Hepatocyte (in vitro differentiated cells): ENCODE measurements at regions not wholly inside any gene's neighbourhood (a gene's known extent, or its start where the extent isn't known, plus 50 kb on each side); places are given as distances from the start of the nearest gene placed in this dataset.

Experiments
- EZH2 ChIP-seq: fragments of 200-600 bp; sonication (generic); IDR thresholded peaks from 2 replicates; pipeline ENCODE4 v1.6.1; 2016; ENCODE audit warnings: antibody characterized with exemption, mild to moderate bottlenecking, borderline replicate concordance
- TF ChIP-seq, protein P1 (sequence below): fragments of 200-600 bp; sonication (generic); IDR thresholded peaks from 2 replicates; pipeline ENCODE4 v1.5.1; 2016; ENCODE audit warnings: antibody characterized with exemption, mild to moderate bottlenecking; ENCODE audit not compliant: poor library complexity

DNA sequence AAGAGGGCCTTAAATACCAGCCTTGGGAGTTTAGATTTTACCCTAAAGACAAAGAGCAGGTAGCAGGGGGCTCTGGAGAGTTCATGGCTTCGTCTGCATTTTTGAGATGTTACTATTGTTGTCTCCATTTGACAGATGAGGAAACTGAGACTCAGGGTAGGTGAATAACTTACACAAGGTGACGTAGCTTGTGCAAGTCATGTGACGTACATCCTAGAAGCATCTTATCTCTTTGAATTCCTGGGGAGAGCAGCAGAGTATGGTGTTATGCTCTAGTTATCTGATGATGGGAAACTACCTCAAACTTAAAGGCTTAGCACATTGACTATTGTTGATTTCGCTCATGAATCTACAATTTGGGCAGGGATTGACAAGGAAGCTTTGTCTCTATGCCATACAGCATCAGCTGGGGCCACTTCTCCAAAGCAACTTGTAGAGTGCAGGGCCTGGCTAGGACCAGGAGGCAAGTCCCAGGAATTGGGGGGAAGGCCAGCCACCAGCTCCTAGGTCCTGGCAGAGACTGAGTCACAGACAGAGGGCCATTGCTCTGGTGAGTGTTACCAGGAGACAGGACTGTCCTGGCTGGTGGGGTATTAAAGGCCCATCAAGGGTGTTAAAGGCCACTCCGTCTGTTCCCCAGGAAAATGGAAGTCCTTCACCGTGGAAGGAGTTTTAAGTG, 52.1 kb upstream of the TSKU start:
- TF ChIP-seq EZH2, result no peak
- TF ChIP-seq, protein P1, sequence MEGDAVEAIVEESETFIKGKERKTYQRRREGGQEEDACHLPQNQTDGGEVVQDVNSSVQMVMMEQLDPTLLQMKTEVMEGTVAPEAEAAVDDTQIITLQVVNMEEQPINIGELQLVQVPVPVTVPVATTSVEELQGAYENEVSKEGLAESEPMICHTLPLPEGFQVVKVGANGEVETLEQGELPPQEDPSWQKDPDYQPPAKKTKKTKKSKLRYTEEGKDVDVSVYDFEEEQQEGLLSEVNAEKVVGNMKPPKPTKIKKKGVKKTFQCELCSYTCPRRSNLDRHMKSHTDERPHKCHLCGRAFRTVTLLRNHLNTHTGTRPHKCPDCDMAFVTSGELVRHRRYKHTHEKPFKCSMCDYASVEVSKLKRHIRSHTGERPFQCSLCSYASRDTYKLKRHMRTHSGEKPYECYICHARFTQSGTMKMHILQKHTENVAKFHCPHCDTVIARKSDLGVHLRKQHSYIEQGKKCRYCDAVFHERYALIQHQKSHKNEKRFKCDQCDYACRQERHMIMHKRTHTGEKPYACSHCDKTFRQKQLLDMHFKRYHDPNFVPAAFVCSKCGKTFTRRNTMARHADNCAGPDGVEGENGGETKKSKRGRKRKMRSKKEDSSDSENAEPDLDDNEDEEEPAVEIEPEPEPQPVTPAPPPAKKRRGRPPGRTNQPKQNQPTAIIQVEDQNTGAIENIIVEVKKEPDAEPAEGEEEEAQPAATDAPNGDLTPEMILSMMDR, result no peak
